Kidney (tissue), 13 donors: ENCODE measurements at regions not wholly inside any gene's neighbourhood (a gene's known extent, or its start where the extent isn't known, plus 50 kb on each side); places are given as distances from the start of the nearest gene placed in this dataset.

Experiments
- DNase-seq, 5 donors: peaks; one replicate each; pipeline ENCODE4 v3.0.0-alpha.2; 2013 to 2020
- FAIRE-seq: peaks from 2 replicates; lab custom pipeline; 2012; peaks lifted over from hg19 to GRCh38; lab: Jason Lieb, UNC
- H3K27ac ChIP-seq, 2 donors: one replicate each; pipeline ENCODE4 v1.7.0; 2013; ENCODE audit warnings: low read depth in 2 of 2, low read length in 2 of 2, inconsistent platforms in 1 of 2
- H3K27me3 ChIP-seq: one replicate; pipeline ENCODE4 v1.7.1; 2013; ENCODE audit warnings: low read length, inconsistent platforms; ENCODE audit not compliant: control insufficient read depth, insufficient read depth
- H3K36me3 ChIP-seq, 3 donors: one replicate each; pipeline versions ENCODE4 v1.7.0 to v1.7.1; 2013; ENCODE audit warnings: low read length in 3 of 3, control low read depth in 1 of 3, inconsistent platforms in 1 of 3; ENCODE audit not compliant: insufficient read depth in 3 of 3, control insufficient read depth in 2 of 3
- H3K4me1 ChIP-seq, 3 donors: one replicate each; pipeline versions ENCODE4 v1.7.0 to v1.7.1; 2013; ENCODE audit warnings: low read length in 3 of 3, inconsistent platforms in 1 of 3, low read depth in 1 of 3; ENCODE audit not compliant: control insufficient read depth in 2 of 3, insufficient read depth in 2 of 3
- H3K4me3 ChIP-seq, 3 donors: one replicate each; pipeline versions ENCODE4 v1.7.0 to v1.8.1; 2013; ENCODE audit warnings: low read length in 3 of 3, control low read depth in 1 of 3, inconsistent platforms in 1 of 3
- H3K9ac ChIP-seq, 3 donors: one replicate each; pipeline versions ENCODE4 v1.7.0 to v1.7.1; 2013; ENCODE audit warnings: low read length in 3 of 3, control low read depth in 1 of 3, inconsistent platforms in 1 of 3
- H3K9me3 ChIP-seq, 3 donors: one replicate each; pipeline versions ENCODE4 v1.7.0 to v1.7.1; 2013; ENCODE audit warnings: low read length in 3 of 3, control low read depth in 1 of 3, inconsistent platforms in 1 of 3; ENCODE audit not compliant: control insufficient read depth in 2 of 3, insufficient read depth in 1 of 3
- intact Hi-C: fragments of 100-400 bp; cut with DNase I; formaldehyde crosslinking; loops from one replicate; pipeline ENCODE4 v1.11.1; 2022
- TF ChIP-seq, protein P1 (sequence below): IDR thresholded peaks from 3 replicates; pipeline ENCODE4 v1.5.1; 2012; ENCODE audit warnings: mild to moderate bottlenecking, moderate library complexity, borderline replicate concordance; ENCODE audit not compliant: insufficient read depth; ENCODE audit errors: extremely low read depth
- donor health status: control.
- donor health status: control.
- donor health status: control.
- donor health status: control.
- donor health status: control.
- donor health status: DM: yes; HTN: yes; CAD: no.
- donor health status: Normal renal cell carcinoma (clear cell type).

DNA sequence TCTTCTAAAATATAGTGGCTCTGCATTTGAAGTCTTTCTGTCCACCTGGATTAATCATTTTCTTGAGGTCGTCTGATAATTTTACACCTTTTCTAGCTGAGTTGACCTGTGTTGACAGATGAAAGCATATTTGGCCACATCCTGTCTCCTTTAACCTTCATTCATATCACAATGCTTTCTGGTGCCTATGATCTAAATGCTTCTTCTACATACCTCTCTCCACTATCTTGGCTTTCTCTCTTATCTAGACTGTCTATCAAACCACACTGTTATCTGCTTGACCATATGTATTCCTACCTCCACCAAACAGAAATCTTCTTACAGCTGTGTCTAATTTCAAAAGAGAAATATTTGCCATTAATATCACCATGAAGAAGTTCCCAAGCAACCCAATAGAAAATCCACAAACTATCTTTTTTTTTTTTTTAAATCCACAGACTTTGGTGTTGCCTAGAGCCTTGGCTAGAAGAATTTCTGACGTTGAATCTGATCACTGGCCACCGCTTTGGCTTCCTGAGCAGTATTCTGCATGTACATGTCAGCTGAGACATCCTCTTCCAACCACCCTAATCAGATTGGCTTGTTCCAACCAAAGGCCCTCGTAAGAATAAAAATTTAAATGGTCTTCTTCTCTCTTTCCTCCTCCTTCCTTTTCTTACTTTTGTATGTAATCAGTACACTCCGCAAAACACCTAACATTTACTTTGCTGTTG, 66.3 kb upstream of the SP4 start:
- FAIRE-seq = no peak
- Histone ChIP-seq H3K4me1 (no peaks in the 10 kb centered on the region), H3K27me3 (no peaks in the 10 kb centered on the region), H3K4me3 (no peak overlapping the region), H3K9ac (no peak overlapping the region), H3K9me3 (peaks cover 0 to 4% (median 0%) of the 10 kb centered on the region in 3 donors), H3K27ac (no peak overlapping the region), H3K36me3 (no peaks in the 10 kb centered on the region)
- TF ChIP-seq, protein P1, sequence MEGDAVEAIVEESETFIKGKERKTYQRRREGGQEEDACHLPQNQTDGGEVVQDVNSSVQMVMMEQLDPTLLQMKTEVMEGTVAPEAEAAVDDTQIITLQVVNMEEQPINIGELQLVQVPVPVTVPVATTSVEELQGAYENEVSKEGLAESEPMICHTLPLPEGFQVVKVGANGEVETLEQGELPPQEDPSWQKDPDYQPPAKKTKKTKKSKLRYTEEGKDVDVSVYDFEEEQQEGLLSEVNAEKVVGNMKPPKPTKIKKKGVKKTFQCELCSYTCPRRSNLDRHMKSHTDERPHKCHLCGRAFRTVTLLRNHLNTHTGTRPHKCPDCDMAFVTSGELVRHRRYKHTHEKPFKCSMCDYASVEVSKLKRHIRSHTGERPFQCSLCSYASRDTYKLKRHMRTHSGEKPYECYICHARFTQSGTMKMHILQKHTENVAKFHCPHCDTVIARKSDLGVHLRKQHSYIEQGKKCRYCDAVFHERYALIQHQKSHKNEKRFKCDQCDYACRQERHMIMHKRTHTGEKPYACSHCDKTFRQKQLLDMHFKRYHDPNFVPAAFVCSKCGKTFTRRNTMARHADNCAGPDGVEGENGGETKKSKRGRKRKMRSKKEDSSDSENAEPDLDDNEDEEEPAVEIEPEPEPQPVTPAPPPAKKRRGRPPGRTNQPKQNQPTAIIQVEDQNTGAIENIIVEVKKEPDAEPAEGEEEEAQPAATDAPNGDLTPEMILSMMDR = no peak
- no peak for DNase-seq
- intact Hi-C loops = no loop called here

- no peak overlapping the region for H3K27ac ChIP-seq
- FAIRE-seq = no peak
- H3K9me3 ChIP-seq = peaks cover 0 to 4% (median 0%) of the 10 kb centered on the region in 3 donors
- H3K27me3 ChIP-seq = no peaks in the 10 kb centered on the region
- H3K4me1 ChIP-seq = no peaks in the 10 kb centered on the region
- no peak overlapping the region for H3K4me3 ChIP-seq
- TF ChIP-seq, protein P1 = no peak
- intact Hi-C loops = no loop called here
- no peak overlapping the region for H3K9ac ChIP-seq
- no peak for DNase-seq
- no peaks in the 10 kb centered on the region for H3K36me3 ChIP-seq
Observed at GRCh38 chr7:21364801-21365271, 63.0 kb upstream of the SP4 start.

- no peak for FAIRE-seq
- no peak overlapping the region for H3K9ac ChIP-seq
- DNase-seq = no peak
- intact Hi-C loops = no loop called here
- no peaks in the 10 kb centered on the region for H3K4me1 ChIP-seq
- TF ChIP-seq, protein P1 = no peak
- no peaks in the 10 kb centered on the region for H3K36me3 ChIP-seq
- no peak overlapping the region for H3K4me3 ChIP-seq
- H3K27me3 ChIP-seq = no peaks in the 10 kb centered on the region
- peaks cover 0 to 4% (median 0%) of the 10 kb centered on the region in 3 donors for H3K9me3 ChIP-seq
- no peak overlapping the region for H3K27ac ChIP-seq
Observed at GRCh38 chr7:21365866-21366624, 61.8 kb upstream of the SP4 start.
